ENCODE measurements at regions not wholly inside any gene's neighbourhood (a gene's known extent, or its start where the extent isn't known, plus 50 kb on each side); places are given as distances from the start of the nearest gene placed in this dataset.

GRCh38 chr2:120546048-120546864 lies 189.4 kb upstream of the GLI2 start:
- CTCF ChIA-PET: no interaction called here
- H3K27ac ChIP-seq: no peak overlapping the region
- TF ChIP-seq, protein P1, sequence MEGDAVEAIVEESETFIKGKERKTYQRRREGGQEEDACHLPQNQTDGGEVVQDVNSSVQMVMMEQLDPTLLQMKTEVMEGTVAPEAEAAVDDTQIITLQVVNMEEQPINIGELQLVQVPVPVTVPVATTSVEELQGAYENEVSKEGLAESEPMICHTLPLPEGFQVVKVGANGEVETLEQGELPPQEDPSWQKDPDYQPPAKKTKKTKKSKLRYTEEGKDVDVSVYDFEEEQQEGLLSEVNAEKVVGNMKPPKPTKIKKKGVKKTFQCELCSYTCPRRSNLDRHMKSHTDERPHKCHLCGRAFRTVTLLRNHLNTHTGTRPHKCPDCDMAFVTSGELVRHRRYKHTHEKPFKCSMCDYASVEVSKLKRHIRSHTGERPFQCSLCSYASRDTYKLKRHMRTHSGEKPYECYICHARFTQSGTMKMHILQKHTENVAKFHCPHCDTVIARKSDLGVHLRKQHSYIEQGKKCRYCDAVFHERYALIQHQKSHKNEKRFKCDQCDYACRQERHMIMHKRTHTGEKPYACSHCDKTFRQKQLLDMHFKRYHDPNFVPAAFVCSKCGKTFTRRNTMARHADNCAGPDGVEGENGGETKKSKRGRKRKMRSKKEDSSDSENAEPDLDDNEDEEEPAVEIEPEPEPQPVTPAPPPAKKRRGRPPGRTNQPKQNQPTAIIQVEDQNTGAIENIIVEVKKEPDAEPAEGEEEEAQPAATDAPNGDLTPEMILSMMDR (conservative IDR thresholded peaks at IDR 0.05; ENCODE audit: low read depth): no peak
- POLR2A ChIA-PET (ENCODE audit: low non-redundant PET): no interaction called here
- DNase-seq (ENCODE audit: low spot score): no peak

DNA sequence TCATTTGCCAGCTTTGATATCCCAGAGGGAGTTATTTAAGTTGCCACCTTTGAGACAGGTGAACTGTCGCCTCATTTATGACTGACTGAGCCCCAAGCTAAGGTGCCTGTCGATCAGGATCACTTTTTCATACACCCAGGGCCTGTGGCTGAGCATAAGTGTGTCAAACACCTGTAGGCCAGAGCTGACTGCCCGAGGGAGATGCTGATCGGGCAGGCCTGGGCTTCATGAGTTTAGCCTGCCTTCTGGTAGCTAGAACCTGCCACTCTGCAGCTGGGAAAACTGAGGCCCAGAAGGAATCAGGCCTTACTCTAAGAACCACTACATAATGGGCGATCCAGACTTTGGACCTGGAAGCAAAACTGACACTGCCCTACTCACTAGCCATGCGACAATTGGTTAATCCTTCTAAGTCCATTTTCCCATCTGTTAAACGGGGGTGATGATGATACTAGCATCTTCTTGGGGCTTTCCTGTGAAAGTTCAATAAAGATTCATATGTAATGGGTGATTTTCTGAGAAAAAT lies 188.7 kb upstream of the GLI2 start:
- no peak for DNase-seq (ENCODE audit: low spot score)
- ChIA-PET POLR2A (ENCODE audit: low non-redundant PET) (no interaction called here), CTCF (no interaction called here)
- TF ChIP-seq, protein P1 (conservative IDR thresholded peaks at IDR 0.05; ENCODE audit: low read depth): no peak
- H3K27ac ChIP-seq: no peak overlapping the region

DNA sequence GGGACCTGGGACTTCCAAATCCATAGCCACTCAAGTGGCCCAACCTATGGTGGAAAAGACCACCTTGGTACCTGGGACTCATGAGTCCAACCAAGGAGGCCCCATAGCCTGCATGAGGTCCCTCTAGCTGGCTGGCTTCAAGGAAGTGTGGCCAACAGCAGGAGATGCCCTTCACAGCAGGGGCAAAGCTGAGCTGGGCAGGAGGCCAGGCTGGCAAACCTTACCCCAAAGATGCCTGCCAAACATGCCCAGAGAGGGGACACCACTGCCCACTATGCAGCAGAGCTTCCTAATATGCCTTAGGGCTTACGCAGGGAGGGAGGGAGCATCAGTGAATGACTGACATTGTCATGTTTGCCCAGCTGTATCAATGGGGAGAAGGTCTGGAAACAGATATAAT lies 188.0 kb upstream of the GLI2 start:
- no peak for DNase-seq (ENCODE audit: low spot score)
- CTCF ChIA-PET: no interaction called here
- TF ChIP-seq, protein P1 (conservative IDR thresholded peaks at IDR 0.05; ENCODE audit: low read depth): no peak
- POLR2A ChIA-PET (ENCODE audit: low non-redundant PET): no interaction called here
- H3K27ac ChIP-seq: no peak overlapping the region

DNA sequence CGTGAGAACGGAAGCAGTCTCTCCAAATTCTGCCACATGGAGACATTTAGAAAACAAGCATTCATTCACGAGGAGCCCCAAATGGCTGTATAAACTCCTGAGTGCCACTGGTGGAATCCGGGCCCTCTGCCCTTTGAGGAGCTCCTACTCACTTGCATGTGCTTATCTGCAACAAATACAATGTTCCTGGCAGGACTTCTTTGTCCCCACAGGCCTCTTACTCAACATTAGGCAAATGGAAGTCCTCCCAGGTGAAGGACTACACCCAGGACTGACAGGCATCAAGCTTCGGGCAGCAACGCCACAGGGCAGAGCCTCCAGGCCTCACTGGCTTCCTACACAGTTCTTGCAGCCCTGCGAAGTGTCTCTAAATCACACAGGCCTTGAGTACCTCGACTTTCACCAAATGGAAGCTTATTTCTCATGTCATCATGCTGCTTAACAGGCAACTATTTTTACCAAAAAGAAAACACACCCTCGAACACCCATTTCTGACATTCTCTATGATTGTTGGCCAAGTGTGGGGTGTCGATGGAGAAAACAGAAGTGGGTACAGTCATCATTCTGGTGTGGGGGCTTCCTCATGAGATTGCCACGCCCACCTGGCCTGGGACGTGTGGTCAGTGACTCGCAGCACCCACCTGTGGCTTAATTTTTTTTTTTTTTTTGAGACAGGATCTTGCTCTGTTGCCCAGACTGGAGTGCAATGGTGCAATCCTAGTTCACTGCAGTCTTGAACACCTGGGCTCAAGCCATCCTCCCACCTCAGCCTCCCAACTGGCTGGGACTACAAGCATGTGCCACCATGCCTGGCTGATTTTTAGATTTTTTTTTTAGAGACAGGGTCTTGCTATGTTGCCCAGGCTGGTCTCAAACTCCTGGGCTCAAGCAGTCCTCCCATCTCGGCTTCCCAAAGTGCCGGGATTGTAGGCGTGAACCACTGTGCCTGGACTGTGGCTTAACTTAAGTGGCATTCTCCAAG lies 186.8 kb upstream of the GLI2 start:
- POLR2A ChIA-PET (ENCODE audit: low non-redundant PET): no interaction called here
- H3K27ac ChIP-seq: no peak overlapping the region
- DNase-seq (ENCODE audit: low spot score): no peak
- CTCF ChIA-PET: no interaction called here
- TF ChIP-seq, protein P1 (conservative IDR thresholded peaks at IDR 0.05; ENCODE audit: low read depth): no peak

- ChIA-PET CTCF (interaction anchor here (0.6 kb wide), 1 partner anchor 123 kb away, joined by 3 read pairs; no protein-coding TSS in a partner anchor), POLR2A (ENCODE audit: low non-redundant PET) (no interaction called here)
- TF ChIP-seq, protein P1 (conservative IDR thresholded peaks at IDR 0.05; ENCODE audit: low read depth): no peak
These were observed 185.8 kb upstream of the GLI2 start for GRCh38 chr2:120549841-120550240.

GRCh38 chr2:120550282-120550681 lies 185.4 kb upstream of the GLI2 start:
- CTCF ChIA-PET: interaction anchor here (0.6 kb wide), 1 partner anchor 123 kb away, joined by 3 read pairs; no protein-coding TSS in a partner anchor
- POLR2A ChIA-PET (ENCODE audit: low non-redundant PET): no interaction called here
- TF ChIP-seq, protein P1 (conservative IDR thresholded peaks at IDR 0.05; ENCODE audit: low read depth): no peak
- no peak for DNase-seq (ENCODE audit: low spot score)
- H3K27ac ChIP-seq: no peak overlapping the region

More at GRCh38 chr2:120549841-120550240, 185.8 kb upstream of the GLI2 start:
- no peak for DNase-seq (ENCODE audit: low spot score)
- no peak overlapping the region for H3K27ac ChIP-seq
